H1 (cell line): ENCODE measurements at regions not wholly inside any gene's neighbourhood (a gene's known extent, or its start where the extent isn't known, plus 50 kb on each side); places are given as distances from the start of the nearest gene placed in this dataset.

ENCODE experiments used
- BRCA1 ChIP-seq: IDR thresholded peaks from 2 replicates; pipeline ENCODE4 v1.6.1; 2012; ENCODE audit warnings: low read depth, low read length, improper control_type of control experiment
- FOSL1 ChIP-seq: IDR thresholded peaks from 2 replicates; pipeline ENCODE4 v1.6.1; 2011; ENCODE audit warnings: mild to moderate bottlenecking, low read depth, low read length, moderate library complexity; ENCODE audit not compliant: insufficient read depth
- RNF2 ChIP-seq: fragments of 200-900, 300-1000 bp; sonication (generic); IDR thresholded peaks from 2 replicates; pipeline ENCODE4 v1.7.1; 2016; ENCODE audit warnings: borderline replicate concordance, low read depth, mild to moderate bottlenecking, antibody characterized with exemption, low read length; ENCODE audit not compliant: poor library complexity, severe bottlenecking; ENCODE audit errors: missing control alignments

GRCh38 chr4:125749354-125749753, 434.6 kb downstream of the FAT4 start (continued):
- TF ChIP-seq FOSL1 (no peak), RNF2 (no peak), BRCA1 (no peak)
